HG02623 (cell line): ENCODE measurements at regions not wholly inside any gene's neighbourhood (a gene's known extent, or its start where the extent isn't known, plus 50 kb on each side); places are given as distances from the start of the nearest gene placed in this dataset.
"Not testable (repeated sequence)": the region's sequence is repeated elsewhere in the genome, so short reads cannot be mapped to it uniquely, and the experiment has no call there.

Source experiments
- ATAC-seq: cut with Tn5 transposase; IDR thresholded peaks from one replicate; pipeline ENCODE4 v1.9.1; 2021; ENCODE audit warnings: moderate library complexity; ENCODE audit not compliant: unreplicated experiment

GRCh38 chr1:208681878-208682663 is 437.9 kb upstream of the PLXNA2 start:
- ATAC-seq: no peak

- no peak for ATAC-seq
These were observed 438.5 kb upstream of the PLXNA2 start for GRCh38 chr1:208682664-208683013.

GRCh38 chr1:208683141-208683540 is 439.0 kb upstream of the PLXNA2 start:
- no peak for ATAC-seq

- no peak for ATAC-seq
These were observed 440.0 kb upstream of the PLXNA2 start for GRCh38 chr1:208684192-208684591.

- ATAC-seq: no peak
These were observed 442.4 kb upstream of the PLXNA2 start for GRCh38 chr1:208686592-208686991.

GRCh38 chr1:208688656-208689315 is 444.6 kb upstream of the PLXNA2 start:
- no peak for ATAC-seq

GRCh38 chr1:208691012-208691411 is 446.8 kb upstream of the PLXNA2 start:
- no peak for ATAC-seq

- no peak for ATAC-seq
These were observed 465.8 kb upstream of the PLXNA2 start for GRCh38 chr1:208709981-208710380.

- ATAC-seq: no peak
These were observed 470.1 kb upstream of the PLXNA2 start for GRCh38 chr1:208714323-208714722.

GRCh38 chr1:208717525-208717924 is 473.3 kb upstream of the PLXNA2 start:
- ATAC-seq: no peak

GRCh38 chr1:208722592-208722991 is 478.4 kb upstream of the PLXNA2 start:
- no peak for ATAC-seq

GRCh38 chr1:208724079-208724478 is 479.9 kb upstream of the PLXNA2 start:
- no peak for ATAC-seq

GRCh38 chr1:208728815-208729214 is 484.6 kb upstream of the PLXNA2 start:
- no peak for ATAC-seq

GRCh38 chr1:208731981-208732821 is 488.0 kb upstream of the PLXNA2 start:
- ATAC-seq: peak; percentile 93

- no peak for ATAC-seq
These were observed 493.0 kb upstream of the PLXNA2 start for GRCh38 chr1:208737161-208737560.

- ATAC-seq: no peak
These were observed 493.7 kb upstream of the PLXNA2 start for GRCh38 chr1:208737922-208738321.

- not testable (repeated sequence) for ATAC-seq
These were observed 495.5 kb upstream of the PLXNA2 start for GRCh38 chr1:208739636-208740035.

- no peak for ATAC-seq
These were observed 497.1 kb upstream of the PLXNA2 start for GRCh38 chr1:208741296-208741695.

- no peak for ATAC-seq
These were observed 499.2 kb upstream of the PLXNA2 start for GRCh38 chr1:208743361-208743760.

- ATAC-seq: no peak
These were observed 503.8 kb upstream of the PLXNA2 start for GRCh38 chr1:208747979-208748378.

- ATAC-seq: no peak
These were observed 504.4 kb upstream of the PLXNA2 start for GRCh38 chr1:208748387-208749165.
